Ovary (tissue), 3 donors: ENCODE measurements at regions not wholly inside any gene's neighbourhood (a gene's known extent, or its start where the extent isn't known, plus 50 kb on each side); places are given as distances from the start of the nearest gene placed in this dataset.

Experiments
- POLR2A ChIP-seq: fragments of 450-650 bp; IDR thresholded peaks from one replicate; pipeline ENCODE4 v1.6.1; 2017; ENCODE audit warnings: antibody characterized with exemption, mild to moderate bottlenecking, moderate library complexity
- TF ChIP-seq, protein P1 (sequence below), 3 donors: fragments of 450-650 bp in 2 of 3; fragments of 200-600 bp in 1 of 3; IDR thresholded peaks; one replicate each; pipeline versions ENCODE4 v1.5.1 to v1.8.0; 2016 to 2022; ENCODE audit warnings: antibody characterized with exemption in 3 of 3, mild to moderate bottlenecking in 1 of 3
- donor health status: DM: no; HTN: no; CAD: no.

DNA sequence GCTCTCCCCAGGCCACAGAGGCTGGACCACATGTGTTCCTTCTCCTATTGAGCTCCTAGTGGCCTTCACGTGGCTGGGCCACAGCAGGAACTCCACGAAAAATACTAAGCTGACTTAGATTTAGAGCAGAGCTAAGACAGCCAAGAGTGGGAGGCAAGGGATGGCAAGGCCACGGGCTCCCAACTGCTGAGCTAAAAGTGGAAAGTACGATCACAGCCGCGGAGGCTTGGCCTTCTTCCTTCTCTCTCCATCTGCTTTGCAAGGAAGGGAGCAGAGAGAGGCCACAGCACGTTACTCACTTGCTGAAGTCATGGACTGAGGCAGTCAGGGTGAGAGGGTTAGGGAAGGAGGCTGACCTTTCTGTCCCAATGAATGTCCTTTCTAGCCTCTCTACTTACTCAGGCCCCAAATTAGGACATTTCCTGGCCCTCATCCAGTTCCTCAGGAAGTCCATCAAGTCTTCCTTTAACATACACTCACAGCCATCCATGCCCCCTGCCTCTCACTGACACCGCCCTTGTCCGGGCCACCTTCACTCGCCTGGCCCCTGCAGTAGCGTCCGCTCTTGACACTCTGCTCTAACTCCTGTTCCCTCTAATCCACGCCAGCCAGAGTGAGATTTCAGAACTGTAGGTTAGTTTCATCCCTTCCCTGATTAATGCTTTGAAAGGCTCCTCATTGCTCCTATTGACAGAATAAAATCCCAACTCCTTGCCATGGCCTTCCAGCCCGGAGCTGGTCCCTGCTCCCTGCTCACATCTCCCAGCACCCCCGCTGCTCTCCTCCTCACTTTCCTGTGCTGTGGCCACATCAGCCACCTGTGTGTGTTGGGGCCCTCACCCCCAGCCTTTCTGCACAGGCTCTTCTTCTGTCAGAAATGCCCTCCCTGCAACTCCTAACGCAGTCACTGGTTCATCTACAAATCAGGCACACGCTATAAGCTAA is 204.2 kb downstream of the CYP26B1 start:
- TF ChIP-seq, protein P1, sequence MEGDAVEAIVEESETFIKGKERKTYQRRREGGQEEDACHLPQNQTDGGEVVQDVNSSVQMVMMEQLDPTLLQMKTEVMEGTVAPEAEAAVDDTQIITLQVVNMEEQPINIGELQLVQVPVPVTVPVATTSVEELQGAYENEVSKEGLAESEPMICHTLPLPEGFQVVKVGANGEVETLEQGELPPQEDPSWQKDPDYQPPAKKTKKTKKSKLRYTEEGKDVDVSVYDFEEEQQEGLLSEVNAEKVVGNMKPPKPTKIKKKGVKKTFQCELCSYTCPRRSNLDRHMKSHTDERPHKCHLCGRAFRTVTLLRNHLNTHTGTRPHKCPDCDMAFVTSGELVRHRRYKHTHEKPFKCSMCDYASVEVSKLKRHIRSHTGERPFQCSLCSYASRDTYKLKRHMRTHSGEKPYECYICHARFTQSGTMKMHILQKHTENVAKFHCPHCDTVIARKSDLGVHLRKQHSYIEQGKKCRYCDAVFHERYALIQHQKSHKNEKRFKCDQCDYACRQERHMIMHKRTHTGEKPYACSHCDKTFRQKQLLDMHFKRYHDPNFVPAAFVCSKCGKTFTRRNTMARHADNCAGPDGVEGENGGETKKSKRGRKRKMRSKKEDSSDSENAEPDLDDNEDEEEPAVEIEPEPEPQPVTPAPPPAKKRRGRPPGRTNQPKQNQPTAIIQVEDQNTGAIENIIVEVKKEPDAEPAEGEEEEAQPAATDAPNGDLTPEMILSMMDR (IDR thresholded peaks at IDR 0.05): no peak
- TF ChIP-seq POLR2A: no peak
